ENCODE measurements at regions not wholly inside any gene's neighbourhood (a gene's known extent, or its start where the extent isn't known, plus 50 kb on each side); places are given as distances from the start of the nearest gene placed in this dataset.
"Not testable (repeated sequence)": the region's sequence is repeated elsewhere in the genome, so short reads cannot be mapped to it uniquely, and the experiment has no call there.

DNA sequence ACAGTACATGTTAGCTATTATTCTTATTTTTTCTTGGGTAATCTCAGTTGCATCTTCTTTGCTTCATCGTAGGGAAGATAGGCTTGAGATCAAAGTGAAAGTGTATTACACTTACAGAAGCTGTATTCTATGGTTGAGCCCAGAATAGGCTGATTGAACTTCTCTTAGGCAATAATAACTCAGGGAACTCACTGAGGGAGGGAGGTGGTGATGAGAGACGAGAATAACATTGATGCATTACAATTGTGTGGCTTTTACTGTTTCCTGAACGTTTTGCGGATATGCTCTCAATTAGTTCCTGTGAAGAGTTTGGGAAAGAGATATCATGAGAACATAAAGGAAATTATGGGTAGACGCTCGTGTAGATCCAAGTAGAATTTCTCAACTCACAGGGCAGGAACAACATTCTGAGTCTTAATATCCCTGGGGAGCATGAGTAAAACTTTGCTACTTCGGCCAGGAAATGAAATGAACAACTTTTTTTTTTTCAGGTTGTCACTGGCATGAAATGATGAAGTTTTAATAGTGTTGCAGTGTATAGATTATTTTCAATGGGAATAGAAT, 302.2 kb downstream of the TUSC7 start:
- DNase-seq = no peak

DNA sequence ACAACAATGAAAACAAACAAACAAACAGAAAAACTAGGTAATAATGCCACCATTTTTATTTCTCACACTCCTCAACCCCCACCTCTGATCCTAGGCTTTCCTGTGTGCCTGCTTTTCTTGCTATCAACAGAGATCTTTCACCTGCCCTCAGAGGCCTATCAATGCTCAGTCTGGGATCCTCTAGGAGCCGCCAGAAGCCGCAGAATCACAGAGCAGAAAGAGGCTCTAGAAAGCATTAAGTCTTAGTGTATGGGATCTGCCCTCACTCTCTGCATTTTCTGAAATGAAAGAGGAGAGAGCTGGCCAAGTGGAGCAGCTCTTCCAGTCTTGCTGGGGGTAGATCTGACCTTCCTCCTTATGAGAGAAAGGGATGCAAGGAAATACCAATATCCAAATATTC, 306.8 kb downstream of the TUSC7 start:
- peak in 1 of 2 experiments; percentile 15 for DNase-seq

DNA sequence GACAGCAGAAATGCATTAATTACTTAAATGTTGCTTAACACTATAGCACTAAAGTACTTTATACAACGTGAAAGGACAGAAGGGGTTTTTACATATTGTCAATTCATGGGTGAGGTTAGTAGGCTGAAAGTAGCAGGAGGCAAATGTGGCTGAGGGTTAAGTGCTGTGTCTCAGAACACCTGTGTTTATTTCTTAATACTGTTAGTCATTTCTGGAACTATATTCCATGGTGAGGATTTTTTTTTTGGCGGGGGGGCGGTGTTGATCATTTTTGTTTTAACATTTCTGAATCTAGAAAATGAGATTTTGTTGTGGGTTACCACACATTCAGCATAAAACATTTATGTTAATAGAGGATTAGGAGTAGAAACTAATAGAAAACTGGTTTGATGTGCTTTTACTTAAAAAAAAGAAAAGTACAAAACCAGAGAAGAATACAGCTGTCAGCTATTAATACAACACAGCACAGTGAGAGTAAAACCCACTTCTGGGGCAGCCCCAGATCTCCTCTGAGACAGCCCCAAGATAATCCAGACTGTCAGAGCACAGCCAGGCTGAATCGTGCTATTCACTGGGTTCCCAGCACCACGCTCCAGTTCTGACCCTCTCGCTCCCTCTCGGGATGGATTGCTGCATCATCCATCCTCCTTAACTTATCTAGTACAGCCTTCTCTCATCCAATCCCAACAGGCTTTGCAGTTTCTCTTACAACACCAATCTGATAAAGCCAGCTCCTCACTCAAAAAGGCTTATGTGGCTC, 307.7 kb downstream of the TUSC7 start:
- no peak for DNase-seq

DNA sequence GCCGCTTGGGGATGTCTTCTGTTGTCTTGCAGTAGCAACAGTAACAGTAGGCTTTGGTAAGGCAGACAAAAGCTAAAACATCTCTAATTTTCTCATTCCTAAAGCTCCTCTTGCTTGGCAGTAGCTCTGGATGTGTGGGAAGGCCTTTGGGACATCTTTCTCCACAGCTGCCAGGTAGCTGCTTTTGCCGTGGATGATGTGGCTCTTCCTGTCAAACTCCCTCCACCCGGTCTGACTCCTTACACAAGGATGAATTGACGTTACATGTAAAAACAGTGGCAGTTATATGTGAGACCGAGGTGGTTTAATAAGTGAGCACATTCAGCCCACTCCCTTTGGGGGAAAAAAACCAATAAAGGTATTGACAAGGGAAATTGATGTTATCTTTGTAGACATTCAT, 309.1 kb downstream of the TUSC7 start:
- peak in 1 of 2 experiments; percentile 17 for DNase-seq

DNA sequence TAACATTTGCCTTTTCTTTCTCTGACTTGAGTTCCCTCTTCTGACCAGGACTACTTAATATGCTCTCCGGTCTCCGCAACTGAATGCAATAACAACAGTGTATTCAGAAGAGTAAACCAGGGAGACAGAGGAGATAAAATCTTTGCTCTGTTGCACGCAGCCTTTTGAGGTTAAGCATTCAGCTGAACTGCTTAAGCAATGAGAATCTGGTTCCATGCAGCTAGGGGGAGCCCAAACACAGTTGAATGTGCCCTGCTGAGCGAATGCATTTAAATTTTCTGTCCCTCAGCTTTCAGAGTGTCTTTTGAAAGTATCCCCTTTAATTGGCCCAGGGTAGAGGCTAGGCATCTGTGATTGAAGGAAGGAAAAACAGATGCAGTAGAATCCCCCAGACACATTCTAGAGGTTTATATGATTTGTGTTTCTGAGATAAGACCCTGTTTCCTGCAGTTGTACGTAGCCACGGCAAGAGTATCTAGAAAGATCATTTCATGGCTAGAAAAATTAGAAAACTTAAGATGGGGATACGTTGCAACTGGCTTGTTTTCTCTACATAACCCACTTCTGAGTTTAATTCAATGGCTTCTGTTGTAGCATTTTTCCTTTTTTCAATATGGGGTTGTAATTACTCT, 309.6 kb downstream of the TUSC7 start:
- DNase-seq = peak; percentile 84 to 86

DNA sequence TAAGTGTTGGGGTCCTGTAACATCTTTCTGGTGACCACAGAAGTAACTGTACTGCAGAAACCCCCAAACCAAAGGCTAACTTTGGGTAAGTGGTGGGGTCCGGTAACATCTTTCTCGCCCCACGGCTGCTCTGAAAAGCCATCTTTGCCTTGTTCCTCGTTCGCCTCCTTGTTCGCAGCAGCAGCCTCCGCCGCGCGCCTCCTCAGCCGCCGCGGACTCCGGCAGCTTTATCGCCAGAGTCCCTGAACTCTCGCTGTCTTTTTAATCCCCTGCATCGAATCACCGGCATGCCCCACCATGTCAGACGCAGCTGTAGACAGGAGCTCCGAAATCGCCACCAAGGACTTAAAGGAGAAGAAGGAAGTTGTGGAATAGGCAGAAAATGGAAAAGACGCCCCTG, 316.8 kb downstream of the TUSC7 start:
- DNase-seq = no peak

DNA sequence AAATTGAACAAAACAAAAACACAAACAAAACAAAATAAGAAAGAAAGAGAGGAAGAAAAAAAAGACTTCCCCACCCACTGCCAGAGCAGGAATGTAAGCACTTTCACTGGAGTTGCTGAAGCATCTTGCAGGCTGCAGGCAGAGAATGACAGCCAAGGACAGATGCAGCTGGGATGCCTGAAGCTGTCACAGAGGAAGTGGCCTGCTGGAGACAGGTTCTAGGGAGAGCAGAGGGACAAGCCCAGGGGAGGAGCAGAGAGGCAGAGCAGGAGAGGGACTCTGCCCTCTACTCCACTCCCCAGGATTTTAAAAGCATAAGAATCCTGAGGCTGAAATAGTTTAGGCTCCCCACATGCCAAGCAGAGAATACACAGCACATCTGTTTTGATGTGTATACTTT, 326.2 kb downstream of the TUSC7 start:
- peak in 1 of 2 experiments; percentile 31 for DNase-seq

DNA sequence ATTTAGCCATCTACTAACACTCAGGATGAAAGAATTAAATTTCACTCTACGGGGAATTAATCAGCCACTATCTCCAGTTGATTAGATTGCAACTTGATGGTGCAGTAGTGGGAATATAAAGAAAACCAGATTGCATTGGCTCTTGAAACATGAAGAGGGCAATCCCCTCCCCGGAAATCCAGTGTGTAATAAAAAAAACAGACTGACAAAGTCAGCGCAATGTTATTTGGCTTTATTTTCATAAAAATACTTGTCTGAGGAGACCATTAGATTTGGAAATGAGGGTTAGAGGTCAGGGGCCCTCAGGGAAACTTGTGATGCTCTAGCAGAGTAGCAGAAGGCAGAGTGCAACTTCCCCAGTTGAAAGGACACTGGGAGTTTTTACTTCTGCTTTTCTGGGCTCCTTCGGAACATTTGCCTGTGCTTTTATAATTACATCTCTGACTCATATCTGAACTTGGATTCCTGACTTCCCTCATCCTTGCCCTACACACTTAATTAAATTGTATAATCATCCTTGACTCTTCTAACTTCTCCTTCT, 326.8 kb downstream of the TUSC7 start:
- DNase-seq = no peak

DNA sequence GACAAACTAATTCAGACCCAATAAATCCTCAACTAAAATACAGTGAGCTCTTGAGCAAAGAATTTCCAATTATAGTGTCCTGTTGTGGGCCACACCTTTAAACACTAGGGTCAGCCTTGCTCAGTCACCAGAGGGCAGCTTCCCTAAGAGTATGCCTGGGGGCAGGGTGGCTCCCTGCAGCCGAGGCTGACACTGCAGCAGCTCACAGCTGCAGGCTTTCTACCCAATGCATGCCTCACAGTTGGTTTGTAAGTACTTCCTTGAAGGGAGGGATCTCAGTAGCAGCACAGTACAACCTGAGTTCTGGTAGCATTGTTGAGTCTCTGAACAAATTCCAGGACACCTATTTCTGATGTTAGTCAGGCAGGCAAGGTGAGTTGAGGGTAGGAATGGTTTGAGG, 335.6 kb downstream of the TUSC7 start:
- peak in 1 of 2 experiments; percentile 15 for DNase-seq

DNA sequence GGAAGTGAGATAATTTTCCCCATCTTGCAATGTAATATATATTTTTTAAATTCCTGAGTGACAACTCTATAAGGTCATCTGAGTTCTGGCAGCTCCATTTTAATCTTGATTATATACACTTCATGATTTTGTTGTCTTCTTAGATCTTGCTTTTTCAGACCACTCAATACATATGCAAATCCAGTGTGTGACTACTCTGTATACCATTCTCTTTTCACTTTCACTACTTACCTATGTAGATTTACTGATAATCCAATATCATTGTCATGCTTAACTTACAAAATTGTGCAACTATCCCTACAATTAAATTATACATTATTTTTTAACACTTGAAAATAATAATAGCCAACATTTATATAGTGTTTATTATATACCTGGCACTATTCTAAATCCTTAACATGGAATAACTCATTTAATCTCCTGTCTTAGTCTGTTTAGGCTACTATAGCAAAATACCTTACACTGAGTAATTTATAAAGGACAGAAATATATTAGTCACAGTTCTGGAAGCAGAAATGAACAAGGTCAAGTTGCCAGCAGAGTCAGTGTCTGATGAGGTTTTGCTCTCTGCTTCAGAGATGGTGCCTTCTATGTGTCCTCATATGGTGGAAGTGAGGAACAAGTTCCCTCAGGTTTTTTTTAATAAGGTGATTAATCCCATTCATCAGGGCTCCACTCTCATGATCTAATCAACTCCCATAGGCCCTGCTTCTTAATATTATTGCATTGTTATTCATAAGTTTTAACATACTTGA, 338.5 kb downstream of the TUSC7 start:
- no peak for DNase-seq

DNA sequence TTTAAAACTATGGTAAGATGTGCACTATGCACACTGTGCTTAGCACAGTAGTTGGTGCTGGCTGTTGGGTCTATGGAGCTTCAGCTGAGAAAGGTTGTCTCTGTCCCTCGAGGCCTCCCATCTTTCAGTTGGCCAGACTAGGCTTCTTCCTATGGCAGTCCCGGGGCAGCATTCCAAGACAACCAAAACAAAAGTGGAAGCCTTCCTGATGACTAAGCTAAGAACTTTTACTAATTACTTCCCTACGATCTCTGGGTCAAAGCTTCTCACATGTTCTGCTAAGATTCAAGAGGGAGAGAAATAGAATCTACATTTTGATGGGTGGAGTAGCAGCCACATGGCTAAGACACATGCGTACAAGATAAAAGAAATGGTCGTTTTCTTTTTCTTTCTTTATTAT, 342.8 kb downstream of the TUSC7 start:
- DNase-seq = no peak

DNA sequence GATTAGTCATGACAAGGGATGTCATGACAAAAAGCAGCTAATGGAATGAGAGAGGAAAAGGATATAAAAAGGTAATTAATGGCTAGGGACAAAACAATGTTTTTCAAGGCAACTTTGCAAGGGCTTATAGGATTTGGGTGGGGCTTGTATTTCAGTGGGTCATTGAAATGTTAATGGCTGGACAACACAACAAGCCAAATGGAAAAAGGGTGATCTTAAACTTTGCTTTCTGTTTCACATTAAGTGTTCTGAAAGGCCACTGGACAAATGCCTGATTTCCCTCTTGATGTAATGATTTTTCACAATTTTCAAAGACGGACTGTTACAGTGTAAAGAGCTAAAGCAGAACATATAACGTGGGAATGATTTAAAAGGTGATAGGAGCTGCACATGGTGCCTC, 345.0 kb downstream of the TUSC7 start:
- DNase-seq = no peak

DNA sequence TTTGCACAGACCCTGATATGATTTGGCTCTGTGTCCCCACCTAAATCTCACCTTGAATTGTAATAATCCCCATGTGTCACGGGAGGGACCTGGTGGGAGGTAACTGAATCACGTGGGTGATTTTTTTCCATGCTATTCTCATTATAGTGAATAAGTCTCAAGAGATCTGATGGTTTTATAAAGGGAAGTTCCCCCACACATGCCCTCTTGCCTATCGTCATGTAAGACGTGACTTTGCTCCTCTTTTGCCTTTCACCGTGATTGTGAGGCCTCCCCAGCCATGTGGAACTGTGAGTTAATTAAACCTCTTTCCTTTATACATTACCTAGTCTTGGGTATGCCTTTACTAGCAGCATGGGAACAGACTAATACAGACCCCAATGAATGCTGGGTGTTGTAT, 347.4 kb downstream of the TUSC7 start:
- DNase-seq = not testable (repeated sequence)

DNA sequence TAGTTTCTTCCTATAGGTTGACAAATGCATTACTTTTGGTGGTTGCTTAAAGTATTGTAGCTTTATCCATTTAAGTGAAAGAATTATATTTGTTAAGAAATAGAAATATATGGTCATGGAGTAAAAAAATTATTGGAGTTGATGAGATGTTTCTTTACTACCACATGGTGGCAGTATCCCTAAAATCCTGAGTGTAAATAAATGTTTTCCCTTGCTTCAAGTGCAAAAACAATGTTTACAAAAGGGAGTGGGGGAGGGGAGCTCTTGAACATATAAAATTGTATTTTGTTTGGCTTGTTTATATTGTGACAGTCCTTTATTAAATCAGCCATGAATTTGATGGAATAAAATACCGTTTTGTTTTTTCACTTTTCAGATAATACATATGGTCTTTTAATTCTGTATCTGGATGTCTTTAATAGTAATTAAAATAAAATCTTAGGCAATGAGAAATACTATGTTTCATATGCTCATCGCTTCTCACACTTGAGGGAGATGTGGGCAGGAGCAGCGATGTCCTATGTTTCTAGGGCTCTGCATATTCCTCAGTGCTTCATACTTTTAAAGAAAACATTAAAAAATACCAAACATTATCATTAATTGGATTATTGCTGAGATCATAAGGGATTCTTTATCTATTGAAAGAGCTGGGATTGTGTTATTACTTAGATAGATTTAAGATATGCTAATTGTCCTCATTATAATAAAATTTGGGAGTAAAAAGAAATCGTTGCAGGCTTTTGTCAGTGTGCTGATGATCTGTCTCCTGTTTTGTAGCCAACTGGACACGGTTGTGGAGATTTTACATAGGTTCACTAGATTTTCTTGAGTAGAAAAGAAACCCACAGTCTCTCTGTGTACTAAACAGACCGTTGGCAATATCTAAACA, 349.7 kb downstream of the TUSC7 start:
- DNase-seq = peak; percentile 24 to 71

DNA sequence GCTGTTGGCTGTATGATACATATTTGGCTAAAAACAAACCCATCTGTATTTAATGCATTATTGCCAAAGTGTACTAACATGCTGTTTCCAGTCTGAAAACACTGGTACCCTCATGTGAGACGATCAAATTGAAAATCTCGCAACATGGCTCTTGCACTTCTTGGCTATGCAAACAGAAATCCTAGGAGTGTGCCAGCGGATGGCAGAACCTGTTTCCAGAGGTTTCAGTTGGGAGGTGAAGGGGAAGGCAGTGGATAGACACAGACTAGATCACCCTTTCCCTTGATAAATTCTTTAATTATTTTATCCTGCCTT, 350.3 kb downstream of the TUSC7 start:
- DNase-seq = peak; percentile 59

DNA sequence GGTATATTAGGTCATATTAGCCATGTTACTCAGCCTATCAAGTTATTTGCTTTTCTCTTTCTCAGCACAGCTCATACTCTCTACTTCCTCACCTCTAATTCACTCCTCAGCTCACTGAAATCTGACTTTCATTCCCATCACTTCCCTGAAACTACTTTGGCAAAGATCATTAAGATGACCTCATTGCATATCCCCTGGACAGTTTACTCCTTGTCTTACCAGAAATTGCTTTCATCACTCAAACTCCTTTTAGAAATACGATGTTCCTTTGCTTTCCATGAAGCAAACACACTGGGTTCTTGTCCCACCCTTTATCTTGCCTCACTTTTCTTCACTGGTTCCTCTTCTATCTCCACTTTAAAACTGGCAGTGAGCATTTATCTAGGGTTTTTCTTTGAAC, 354.4 kb downstream of the TUSC7 start:
- no peak for DNase-seq

DNA sequence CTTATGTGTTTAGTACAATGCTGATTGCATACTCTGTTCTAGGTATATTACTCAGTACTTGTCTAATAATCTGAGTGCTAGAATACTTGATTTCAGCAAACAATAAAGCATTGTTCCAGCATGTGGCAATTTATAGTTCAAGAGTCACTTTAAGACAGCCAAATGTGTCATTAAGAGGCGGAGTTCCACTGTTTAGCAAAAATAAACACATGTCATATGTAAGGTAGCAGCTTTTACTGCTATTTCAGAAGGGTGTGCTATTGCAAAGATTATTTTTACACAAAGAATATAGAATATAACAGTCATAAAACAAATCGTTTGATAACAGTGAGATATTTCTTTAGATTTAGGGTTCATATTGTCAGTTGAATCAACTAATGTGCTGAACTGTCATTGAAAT, 358.7 kb downstream of the TUSC7 start:
- DNase-seq = no peak

DNA sequence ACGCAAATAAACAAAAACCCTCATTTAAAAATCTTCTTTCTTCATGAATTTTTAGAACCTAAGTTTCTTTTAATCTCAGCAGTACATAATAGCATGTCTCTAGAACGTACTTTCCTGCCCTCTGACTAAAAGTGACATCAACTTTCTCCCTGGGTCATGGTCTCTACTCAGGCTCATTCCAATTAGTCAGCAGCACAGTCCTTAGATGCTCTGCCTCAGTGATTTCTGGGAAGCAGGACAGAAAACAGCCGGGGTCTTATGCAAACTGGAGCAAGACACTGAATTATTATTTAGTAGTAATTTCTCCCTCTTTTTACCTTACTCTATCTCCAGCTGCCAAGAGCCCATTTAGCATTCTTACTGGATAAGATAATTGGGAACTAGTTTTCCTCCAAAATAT, 365.2 kb downstream of the TUSC7 start:
- no peak for DNase-seq

DNA sequence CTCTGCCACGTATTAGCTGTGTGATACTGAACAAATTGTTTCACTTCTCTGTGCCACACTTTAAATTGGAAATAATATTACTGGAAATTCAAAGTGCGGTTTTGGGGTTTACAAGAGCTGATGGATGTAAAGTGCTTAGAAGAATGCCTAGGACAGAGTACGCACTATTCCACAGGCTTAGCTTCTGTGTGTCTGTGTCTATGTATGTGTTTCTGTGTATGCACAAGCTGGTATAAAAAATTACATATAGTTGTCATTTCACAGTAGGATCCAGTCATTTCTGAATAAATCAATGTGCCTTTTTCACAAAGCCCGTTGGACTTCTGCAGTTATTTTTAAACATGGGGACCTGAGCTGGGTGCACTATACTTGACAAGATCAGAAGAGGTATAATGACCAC, 370.4 kb downstream of the TUSC7 start:
- peak; percentile 85 for DNase-seq

DNA sequence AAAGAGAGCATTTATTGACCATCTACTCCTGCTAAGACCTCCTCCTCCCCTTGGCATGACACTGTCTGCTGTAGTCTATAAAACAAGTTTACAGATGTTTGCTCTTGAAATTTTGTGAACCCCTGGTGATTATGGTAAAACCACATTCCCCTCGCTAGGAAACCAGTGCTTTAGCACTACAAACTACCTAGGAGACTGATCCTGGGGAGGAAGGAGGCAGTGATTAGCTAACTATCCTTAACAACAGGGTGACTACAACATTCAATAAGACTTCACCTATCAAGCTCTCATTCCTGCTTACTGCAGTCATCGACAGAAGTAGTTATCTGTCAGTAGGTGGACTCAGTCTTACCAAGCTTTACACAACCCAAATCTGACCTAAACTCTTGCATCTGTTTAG, 371.3 kb downstream of the TUSC7 start:
- no peak for DNase-seq

DNA sequence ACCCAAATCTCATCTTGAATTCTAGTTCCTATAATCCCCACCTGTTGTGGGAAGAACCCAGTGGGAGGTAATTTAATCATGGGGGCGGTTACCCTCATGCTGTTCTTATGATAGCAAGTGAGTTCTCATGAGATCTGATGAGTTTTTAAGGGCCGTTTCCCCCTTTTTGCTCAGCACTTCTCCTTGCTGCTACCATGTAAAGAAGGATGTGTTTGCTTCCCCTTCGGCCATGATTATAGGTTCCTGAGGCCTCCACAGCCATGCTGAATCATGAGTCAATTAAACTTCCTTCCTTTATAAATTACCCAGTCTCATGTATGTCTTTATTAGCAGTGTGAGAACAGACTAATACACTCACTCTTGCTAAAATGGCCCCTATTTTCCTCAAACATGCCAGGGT, 374.7 kb downstream of the TUSC7 start:
- no peak for DNase-seq

DNA sequence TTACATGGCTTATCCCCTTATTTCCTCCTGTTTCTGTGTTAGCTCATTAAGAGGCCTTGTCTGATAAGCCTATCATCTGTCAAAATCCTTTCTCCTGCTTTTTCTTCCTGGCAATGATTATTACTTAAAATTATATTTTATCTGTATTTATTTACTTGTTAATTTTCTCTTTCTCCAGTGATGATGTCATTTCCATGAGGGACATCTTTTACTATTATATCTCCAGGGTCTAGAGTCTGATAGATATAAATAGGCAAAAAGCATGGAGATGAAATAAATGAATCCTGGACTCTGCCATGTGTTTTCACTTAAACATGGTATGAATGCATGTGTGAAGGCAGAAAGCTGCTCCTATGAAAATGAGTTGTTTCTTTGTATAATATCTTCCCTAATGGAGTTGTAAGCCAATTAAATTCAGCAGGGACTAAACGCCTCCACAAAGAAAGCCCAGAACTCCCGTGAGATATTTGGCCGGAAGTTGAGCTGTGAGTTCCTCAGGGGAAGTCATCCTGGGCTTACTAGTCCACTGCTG, 375.2 kb downstream of the TUSC7 start:
- DNase-seq = no peak
